BJ (cell line): ENCODE measurements at regions not wholly inside any gene's neighbourhood (a gene's known extent, or its start where the extent isn't known, plus 50 kb on each side); places are given as distances from the start of the nearest gene placed in this dataset.

Experiments
- CTCF ChIA-PET: fragments of 350-600 bp; formaldehyde crosslinking; extraction: SDS; loops from one replicate; lab custom pipeline; 2021; ENCODE audit warnings: antibody characterized with exemption, inconsistent platforms; lab: Yijun Ruan, JAX
- POLR2A ChIA-PET: fragments of 300-600 bp; sonication (Branson Sonifier 250); formaldehyde crosslinking; extraction: SDS; loops from one replicate; lab custom pipeline; 2021; ENCODE audit warnings: antibody characterized with exemption; lab: Charles Lee
- DNase-seq: peaks from one replicate; pipeline ENCODE4 v3.0.0-alpha.2; 2011; ENCODE audit warnings: low read depth
- H3K27me3 ChIP-seq: 2 replicates; pipeline ENCODE4 v1.6.0; 2011; ENCODE audit warnings: low read length; ENCODE audit not compliant: control insufficient read depth, insufficient read depth
- H3K36me3 ChIP-seq: 2 replicates; pipeline ENCODE4 v1.5.1; 2011; ENCODE audit warnings: low read length; ENCODE audit not compliant: control insufficient read depth, insufficient read depth
- H3K4me3 ChIP-seq: 2 replicates; pipeline ENCODE4 v1.5.1; 2011; ENCODE audit warnings: low read depth, mild to moderate bottlenecking, control low read depth, low read length
- TF ChIP-seq, protein P1 (sequence below): IDR thresholded peaks from 2 replicates; pipeline ENCODE4 v1.5.1; 2011; ENCODE audit warnings: low read depth, mild to moderate bottlenecking, control low read depth, inconsistent platforms, low read length, moderate library complexity; ENCODE audit not compliant: insufficient read depth

DNA sequence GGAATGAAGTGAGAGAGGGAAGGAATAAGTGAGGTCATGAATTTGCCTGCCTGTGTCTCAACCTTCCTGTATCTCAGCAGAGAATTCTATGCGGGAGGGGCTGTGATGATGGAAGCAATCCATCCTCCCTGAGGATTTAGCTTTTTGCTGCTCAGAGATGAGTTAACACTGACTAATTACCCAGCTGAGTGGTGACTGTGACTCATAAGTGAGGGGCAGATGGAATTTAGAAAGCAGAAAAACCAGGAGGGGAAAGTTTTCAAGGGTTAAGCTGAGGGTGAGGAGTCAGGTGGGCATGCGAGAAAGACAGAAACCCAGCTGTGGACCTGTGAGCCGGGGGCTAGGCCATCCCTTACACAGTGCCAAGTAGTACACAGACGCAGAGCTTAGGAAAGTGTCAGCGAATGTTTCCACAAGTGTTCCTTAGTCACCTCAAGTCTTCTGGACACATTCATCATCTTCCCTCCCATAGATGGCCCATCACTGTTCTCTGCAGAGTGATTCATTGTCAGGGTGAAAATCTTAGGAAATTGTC, 277.9 kb downstream of the IPO8 start:
- no peaks in the 10 kb centered on the region for H3K27me3 ChIP-seq
- ChIA-PET CTCF (interaction anchor here (0.8 to 1.1 kb wide), 2 partner anchors 390 to 624 kb away, joined by 4 read pairs; no protein-coding TSS in a partner anchor), POLR2A (no interaction called here)
- no peak for DNase-seq
- no peaks in the 10 kb centered on the region for H3K36me3 ChIP-seq
- no peak overlapping the region for H3K4me3 ChIP-seq
- TF ChIP-seq, protein P1, sequence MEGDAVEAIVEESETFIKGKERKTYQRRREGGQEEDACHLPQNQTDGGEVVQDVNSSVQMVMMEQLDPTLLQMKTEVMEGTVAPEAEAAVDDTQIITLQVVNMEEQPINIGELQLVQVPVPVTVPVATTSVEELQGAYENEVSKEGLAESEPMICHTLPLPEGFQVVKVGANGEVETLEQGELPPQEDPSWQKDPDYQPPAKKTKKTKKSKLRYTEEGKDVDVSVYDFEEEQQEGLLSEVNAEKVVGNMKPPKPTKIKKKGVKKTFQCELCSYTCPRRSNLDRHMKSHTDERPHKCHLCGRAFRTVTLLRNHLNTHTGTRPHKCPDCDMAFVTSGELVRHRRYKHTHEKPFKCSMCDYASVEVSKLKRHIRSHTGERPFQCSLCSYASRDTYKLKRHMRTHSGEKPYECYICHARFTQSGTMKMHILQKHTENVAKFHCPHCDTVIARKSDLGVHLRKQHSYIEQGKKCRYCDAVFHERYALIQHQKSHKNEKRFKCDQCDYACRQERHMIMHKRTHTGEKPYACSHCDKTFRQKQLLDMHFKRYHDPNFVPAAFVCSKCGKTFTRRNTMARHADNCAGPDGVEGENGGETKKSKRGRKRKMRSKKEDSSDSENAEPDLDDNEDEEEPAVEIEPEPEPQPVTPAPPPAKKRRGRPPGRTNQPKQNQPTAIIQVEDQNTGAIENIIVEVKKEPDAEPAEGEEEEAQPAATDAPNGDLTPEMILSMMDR = no peak

DNA sequence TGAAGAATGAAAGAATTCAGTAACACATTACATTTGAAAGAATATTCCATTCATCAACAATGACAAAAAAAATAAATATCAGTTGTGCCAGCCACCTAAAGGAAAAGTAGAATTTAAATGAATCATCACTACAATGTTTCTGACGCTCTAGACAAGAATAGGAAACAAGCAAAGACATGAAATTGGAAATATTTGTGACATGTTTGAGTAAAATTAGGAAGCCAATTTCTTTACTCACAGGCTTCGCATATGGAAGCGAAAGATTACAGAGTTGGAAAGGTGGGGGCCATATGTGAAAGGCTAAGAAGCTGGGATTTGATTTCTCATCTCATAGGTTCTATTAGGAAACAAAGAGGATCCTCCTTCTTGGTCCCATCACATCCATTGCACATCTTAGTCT, 279.0 kb downstream of the IPO8 start:
- Histone ChIP-seq H3K4me3 (no peak overlapping the region), H3K27me3 (no peaks in the 10 kb centered on the region), H3K36me3 (no peaks in the 10 kb centered on the region)
- ChIA-PET POLR2A (no interaction called here), CTCF (interaction anchor here (0.6 to 1.0 kb wide), 2 partner anchors 25 to 99 kb away, joined by 3 to 4 read pairs; no protein-coding TSS in a partner anchor)
- DNase-seq = no peak
- TF ChIP-seq, protein P1 = no peak

DNA sequence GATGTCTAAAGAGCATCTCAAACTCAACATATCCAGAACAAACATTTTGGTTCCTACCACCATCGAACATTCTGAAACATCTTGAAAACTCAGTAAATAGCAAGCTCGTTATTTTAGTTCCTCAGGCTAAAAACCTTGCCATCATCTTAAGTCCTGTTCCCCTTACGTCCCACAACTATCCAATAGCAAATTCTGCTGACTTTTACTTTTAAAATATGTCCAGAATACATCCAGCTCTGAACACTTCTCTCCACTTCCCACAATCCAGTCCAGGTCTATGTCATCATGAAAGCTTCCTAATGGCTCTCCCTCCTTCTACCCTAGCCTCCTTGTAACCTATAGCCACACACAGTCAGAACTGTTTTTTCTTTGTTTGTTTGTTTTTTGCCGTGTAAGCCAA, 279.9 kb downstream of the IPO8 start:
- Histone ChIP-seq H3K4me3 (no peak overlapping the region), H3K27me3 (no peaks in the 10 kb centered on the region), H3K36me3 (no peaks in the 10 kb centered on the region)
- ChIA-PET CTCF (interaction anchor here (0.5 kb wide), 1 partner anchor 23 kb away, joined by 3 read pairs; no protein-coding TSS in a partner anchor), POLR2A (no interaction called here)
- DNase-seq = no peak
- TF ChIP-seq, protein P1 = no peak

DNA sequence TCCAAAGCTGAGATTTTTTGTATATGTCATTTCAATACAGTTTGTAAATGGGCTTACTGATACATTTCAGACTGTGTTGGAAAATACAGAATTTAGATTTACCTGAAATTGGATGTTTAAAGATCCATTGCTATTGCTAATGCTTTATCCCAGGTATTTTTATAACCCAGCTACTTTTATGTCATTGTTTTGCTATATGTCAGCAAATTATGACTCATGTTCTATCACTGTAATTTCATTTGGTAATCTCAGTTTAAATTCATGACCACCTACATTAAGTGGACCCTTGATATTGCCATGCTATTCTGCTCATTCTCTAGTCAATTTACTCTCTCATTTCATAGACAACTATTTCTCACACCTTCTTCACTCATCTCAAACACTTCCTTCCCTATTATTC, 281.2 kb downstream of the IPO8 start:
- Histone ChIP-seq H3K27me3 (no peaks in the 10 kb centered on the region), H3K4me3 (no peak overlapping the region), H3K36me3 (no peaks in the 10 kb centered on the region)
- POLR2A ChIA-PET = no interaction called here
- CTCF ChIA-PET = no interaction called here
- TF ChIP-seq, protein P1 = no peak
- DNase-seq = no peak

DNA sequence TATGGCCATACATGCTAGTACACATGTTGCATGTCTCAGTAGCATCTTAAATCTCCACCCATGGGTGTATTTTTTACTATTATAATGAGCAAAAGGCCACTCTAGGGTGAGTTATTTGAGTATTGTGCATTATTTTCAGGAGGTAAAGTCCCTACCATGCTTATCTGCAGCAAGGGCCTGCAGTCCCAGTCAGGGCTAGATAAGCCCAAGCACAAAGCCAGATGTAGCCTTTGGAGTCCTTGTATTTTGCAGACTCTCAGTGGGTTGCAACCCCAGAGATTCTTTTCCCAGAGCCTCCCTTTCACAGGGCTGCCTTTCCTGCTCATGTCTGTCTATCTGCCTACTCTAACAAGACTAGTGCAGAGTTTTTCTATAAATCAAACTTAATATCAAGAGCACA, 295.3 kb downstream of the IPO8 start:
- Histone ChIP-seq H3K36me3 (no peaks in the 10 kb centered on the region), H3K27me3 (no peaks in the 10 kb centered on the region), H3K4me3 (no peak overlapping the region)
- TF ChIP-seq, protein P1 = no peak
- POLR2A ChIA-PET = no interaction called here
- CTCF ChIA-PET = no interaction called here
- no peak for DNase-seq
